SH-SY5Y (cell line): ENCODE measurements at regions not wholly inside any gene's neighbourhood (a gene's known extent, or its start where the extent isn't known, plus 50 kb on each side); places are given as distances from the start of the nearest gene placed in this dataset.

Experiments used
- GATA2 ChIP-seq: IDR thresholded peaks from 2 replicates; pipeline ENCODE4 v1.6.1; 2011; ENCODE audit warnings: mild to moderate bottlenecking, low read depth, low read length
- GATA3 ChIP-seq: IDR thresholded peaks from 2 replicates; pipeline ENCODE4 v1.6.1; 2011; ENCODE audit warnings: low read depth, mild to moderate bottlenecking, low read length, moderate library complexity

DNA sequence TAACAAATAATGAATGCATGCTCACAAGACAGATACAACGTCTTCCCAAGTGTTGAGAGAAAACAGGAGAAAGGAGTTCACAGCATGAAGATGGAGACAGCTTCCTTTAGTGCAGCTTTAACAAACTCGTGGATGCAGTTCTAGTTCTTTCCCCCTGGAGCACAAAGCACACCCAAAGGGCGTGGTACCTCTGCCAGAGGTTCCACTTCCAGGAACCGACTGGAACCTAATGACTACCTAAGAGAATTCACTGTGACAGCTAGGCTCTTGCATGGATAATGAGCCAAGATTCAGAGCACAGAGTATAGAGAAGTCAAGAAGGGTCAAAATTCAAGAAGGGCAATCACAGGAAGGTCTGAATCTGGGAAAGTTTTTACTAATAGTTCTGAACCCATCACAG lies 673.2 kb downstream of the XPNPEP1 start:
- TF ChIP-seq GATA2 (no peak), GATA3 (no peak)
